GM12873 (cell line): ENCODE measurements at regions not wholly inside any gene's neighbourhood (a gene's known extent, or its start where the extent isn't known, plus 50 kb on each side); places are given as distances from the start of the nearest gene placed in this dataset.

Experiments used
- CTCF ChIP-seq: IDR thresholded peaks from 2 replicates; pipeline ENCODE4 v1.5.1; 2012; ENCODE audit warnings: low read depth, mild to moderate bottlenecking, moderate library complexity, low read length, control low read depth; ENCODE audit not compliant: insufficient read depth; ENCODE audit errors: missing control alignments

GRCh38 chr2:209125291-209125690 lies 298.6 kb upstream of the MAP2 start:
- no peak for TF ChIP-seq CTCF

GRCh38 chr2:209138079-209138478 lies 285.8 kb upstream of the MAP2 start:
- TF ChIP-seq CTCF: no peak

- no peak for TF ChIP-seq CTCF
These were observed 282.7 kb upstream of the MAP2 start for GRCh38 chr2:209141142-209141541.

- no peak for TF ChIP-seq CTCF
These were observed 282.0 kb upstream of the MAP2 start for GRCh38 chr2:209141818-209142217.

- no peak for TF ChIP-seq CTCF
These were observed 277.7 kb upstream of the MAP2 start for GRCh38 chr2:209145941-209146681.

GRCh38 chr2:209146682-209147320 lies 277.0 kb upstream of the MAP2 start:
- no peak for TF ChIP-seq CTCF

GRCh38 chr2:209147981-209148380 lies 275.9 kb upstream of the MAP2 start:
- no peak for TF ChIP-seq CTCF
